ENCODE measurements at regions not wholly inside any gene's neighbourhood (a gene's known extent, or its start where the extent isn't known, plus 50 kb on each side); places are given as distances from the start of the nearest gene placed in this dataset.

DNA sequence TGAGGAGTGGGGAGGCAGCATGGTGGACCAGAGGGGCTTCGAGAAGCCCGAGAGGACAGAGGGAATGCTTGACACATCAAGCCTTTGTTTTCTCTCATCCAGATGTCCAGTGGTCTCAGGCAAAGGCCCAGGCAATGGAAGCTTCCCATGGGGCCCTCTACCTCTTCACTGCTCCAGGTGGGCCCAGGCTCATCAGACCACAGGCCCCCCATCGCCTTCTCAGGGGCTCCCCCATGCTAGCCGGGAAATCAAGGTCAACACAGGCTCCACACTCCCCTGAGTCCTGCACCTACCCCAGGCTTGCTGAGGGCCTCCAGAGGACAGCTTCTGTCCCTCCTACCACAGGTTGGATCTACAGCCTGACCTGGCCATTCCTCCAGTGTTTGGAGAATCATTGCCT, 157.5 kb downstream of the CHST1 start:
- TF ChIP-seq, protein P1, sequence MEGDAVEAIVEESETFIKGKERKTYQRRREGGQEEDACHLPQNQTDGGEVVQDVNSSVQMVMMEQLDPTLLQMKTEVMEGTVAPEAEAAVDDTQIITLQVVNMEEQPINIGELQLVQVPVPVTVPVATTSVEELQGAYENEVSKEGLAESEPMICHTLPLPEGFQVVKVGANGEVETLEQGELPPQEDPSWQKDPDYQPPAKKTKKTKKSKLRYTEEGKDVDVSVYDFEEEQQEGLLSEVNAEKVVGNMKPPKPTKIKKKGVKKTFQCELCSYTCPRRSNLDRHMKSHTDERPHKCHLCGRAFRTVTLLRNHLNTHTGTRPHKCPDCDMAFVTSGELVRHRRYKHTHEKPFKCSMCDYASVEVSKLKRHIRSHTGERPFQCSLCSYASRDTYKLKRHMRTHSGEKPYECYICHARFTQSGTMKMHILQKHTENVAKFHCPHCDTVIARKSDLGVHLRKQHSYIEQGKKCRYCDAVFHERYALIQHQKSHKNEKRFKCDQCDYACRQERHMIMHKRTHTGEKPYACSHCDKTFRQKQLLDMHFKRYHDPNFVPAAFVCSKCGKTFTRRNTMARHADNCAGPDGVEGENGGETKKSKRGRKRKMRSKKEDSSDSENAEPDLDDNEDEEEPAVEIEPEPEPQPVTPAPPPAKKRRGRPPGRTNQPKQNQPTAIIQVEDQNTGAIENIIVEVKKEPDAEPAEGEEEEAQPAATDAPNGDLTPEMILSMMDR (IDR thresholded peaks at IDR 0.05) = no peak
- no peak for TF ChIP-seq EZH2 (IDR thresholded peaks at IDR 0.05)

Measured in neural progenitor cell (in vitro differentiated cells).